H1 (cell line): ENCODE measurements at regions not wholly inside any gene's neighbourhood (a gene's known extent, or its start where the extent isn't known, plus 50 kb on each side); places are given as distances from the start of the nearest gene placed in this dataset.

Experiments used
- CTCF ChIA-PET: fragments of 300-600 bp; sonication (Branson Sonifier 250); formaldehyde crosslinking; loops from one replicate; lab custom pipeline; 2021; ENCODE audit not compliant: partially characterized antibody; lab: Charles Lee
- POLR2A ChIA-PET: fragments of 300-600 bp; sonication (Branson Sonifier 250); formaldehyde crosslinking; loops from one replicate; lab custom pipeline; 2021; ENCODE audit warnings: inconsistent platforms; ENCODE audit not compliant: partially characterized antibody; lab: Charles Lee
- DNase-seq, 2 experiments: peaks; one replicate each; pipeline versions ENCODE4 v3.0.0 to v3.0.0-alpha.2; 2010 to 2022; ENCODE audit warnings: low spot score in 2 of 2, low read depth in 1 of 2, mixed read lengths in 1 of 2
- FAIRE-seq: peaks from 2 replicates; lab custom pipeline; 2011; peaks lifted over from hg19 to GRCh38; lab: Jason Lieb, UNC
- H2AFZ ChIP-seq: 2 replicates; pipeline ENCODE4 v1.8.1; 2012; ENCODE audit warnings: low read length, inconsistent platforms
- H2AK5ac ChIP-seq: 2 replicates; pipeline ENCODE4 v1.6.1; 2013; ENCODE audit warnings: low read depth, low read length
- H2BK120ac ChIP-seq: replicated peaks from 2 replicates; pipeline ENCODE3; 2013; ENCODE audit warnings: low read depth, low read length, inconsistent platforms
- H2BK12ac ChIP-seq: 2 replicates; pipeline ENCODE4 v1.6.1; 2013; ENCODE audit warnings: low read depth, low read length
- H2BK15ac ChIP-seq: 2 replicates; pipeline ENCODE4 v1.6.1; 2013; ENCODE audit warnings: low read length
- H2BK20ac ChIP-seq: 2 replicates; pipeline ENCODE4 v1.6.1; 2013; ENCODE audit warnings: low read length
- H2BK5ac ChIP-seq: 2 replicates; pipeline ENCODE4 v1.6.1; 2013; ENCODE audit warnings: low read depth, low read length
- H3K14ac ChIP-seq: 2 replicates; pipeline ENCODE4 v1.6.1; 2013; ENCODE audit warnings: inconsistent platforms; ENCODE audit not compliant: insufficient read length
- H3K18ac ChIP-seq: 2 replicates; pipeline ENCODE4 v1.6.1; 2013; ENCODE audit warnings: low read length; ENCODE audit errors: extremely low read depth
- H3K23ac ChIP-seq: 2 replicates; pipeline ENCODE4 v1.6.1; 2013; ENCODE audit warnings: inconsistent platforms; ENCODE audit not compliant: insufficient read length
- H3K23me2 ChIP-seq: 2 replicates; pipeline ENCODE4 v1.6.1; 2013; ENCODE audit warnings: low read depth, low read length
- H3K27ac ChIP-seq: 2 replicates; pipeline ENCODE4 v1.6.1; 2011; ENCODE audit warnings: low read depth, low read length, inconsistent platforms
- H3K27me3 ChIP-seq, 4 experiments: replicated peaks in 1 of 4; 1 replicate in 1 of 4; 2 replicates in 3 of 4; pipeline versions ENCODE4 v1.6.1 to v1.8.1; 2011 to 2013; ENCODE audit warnings: low read length in 3 of 4, mild to moderate bottlenecking in 3 of 4, inconsistent platforms in 2 of 4, mixed read lengths in 2 of 4, moderate library complexity in 1 of 4; ENCODE audit not compliant: control insufficient read depth in 3 of 4, insufficient read depth in 3 of 4; ENCODE audit errors: extremely low read depth in 1 of 4
- H3K36me3 ChIP-seq, 4 experiments: 2 replicates each; pipeline versions ENCODE4 v1.6.1 to v1.8.1; 2011 to 2013; ENCODE audit warnings: mild to moderate bottlenecking in 4 of 4, low read length in 3 of 4, moderate library complexity in 2 of 4, control low read depth in 1 of 4, inconsistent platforms in 1 of 4; ENCODE audit not compliant: insufficient read depth in 4 of 4, control insufficient read depth in 2 of 4
- H3K4ac ChIP-seq: replicated peaks from 2 replicates; pipeline ENCODE3; 2013; ENCODE audit warnings: low read length, low read depth, mixed read lengths, inconsistent platforms; ENCODE audit not compliant: insufficient read length
- H3K4me1 ChIP-seq, 4 experiments: replicated peaks in 1 of 4; 1 replicate in 1 of 4; 2 replicates in 3 of 4; pipeline versions ENCODE4 v1.6.1 to v1.8.1; 2011 to 2013; ENCODE audit warnings: low read length in 3 of 4, inconsistent platforms in 2 of 4, mixed read lengths in 1 of 4; ENCODE audit not compliant: insufficient read depth in 4 of 4, control insufficient read depth in 3 of 4
- H3K4me2 ChIP-seq, 2 experiments: 2 replicates each; pipeline versions ENCODE4 v1.6.1 to v1.8.1; 2011 to 2013; ENCODE audit warnings: low read depth in 2 of 2, low read length in 2 of 2, control low read depth in 1 of 2, inconsistent platforms in 1 of 2, mild to moderate bottlenecking in 1 of 2; ENCODE audit not compliant: insufficient read depth in 1 of 2
- H3K4me3 ChIP-seq, 4 experiments: fragments of 200-600, 300-600 bp in 1 of 4; sonication (generic), shearing (Covaris generic), sonication (Bioruptor Twin) in 1 of 4; 2 replicates each; pipeline versions ENCODE4 v1.5.1 to v1.8.1; 2011 to 2016; ENCODE audit warnings: low read length in 4 of 4, low read depth in 3 of 4, control low read depth in 2 of 4, inconsistent platforms in 2 of 4, mild to moderate bottlenecking in 2 of 4, mixed read lengths in 1 of 4, moderate library complexity in 1 of 4; ENCODE audit not compliant: insufficient read depth in 2 of 4; ENCODE audit errors: extremely low read depth in 1 of 4
- H3K56ac ChIP-seq: replicated peaks from 2 replicates; pipeline ENCODE3; 2013; ENCODE audit warnings: low read depth, mild to moderate bottlenecking, mixed read lengths, low read length, inconsistent platforms; ENCODE audit not compliant: insufficient read length
- H3K79me1 ChIP-seq: 2 replicates; pipeline ENCODE4 v1.6.1; 2013; ENCODE audit warnings: low read depth, low read length, control low read depth
- H3K79me2 ChIP-seq, 2 experiments: 2 replicates each; pipeline versions ENCODE4 v1.6.1 to v1.8.1; 2012 to 2013; ENCODE audit warnings: low read length in 2 of 2, mild to moderate bottlenecking in 2 of 2, inconsistent platforms in 1 of 2; ENCODE audit not compliant: insufficient read depth in 2 of 2, control insufficient read depth in 1 of 2
- H3K9ac ChIP-seq, 4 experiments: replicated peaks in 1 of 4; 1 replicate in 1 of 4; 2 replicates in 3 of 4; pipeline versions ENCODE4 v1.6.1 to v1.8.1; 2011 to 2013; ENCODE audit warnings: low read depth in 3 of 4, low read length in 3 of 4, control low read depth in 2 of 4, mild to moderate bottlenecking in 2 of 4, moderate library complexity in 2 of 4, inconsistent platforms in 1 of 4; ENCODE audit errors: extremely low read depth in 1 of 4
- H3K9me3 ChIP-seq, 2 experiments: 2 replicates each; pipeline versions ENCODE4 v1.6.1 to v1.8.1; 2012 to 2013; ENCODE audit warnings: mild to moderate bottlenecking in 2 of 2, moderate library complexity in 2 of 2, control low read depth in 1 of 2, inconsistent platforms in 1 of 2, low read depth in 1 of 2, low read length in 1 of 2, mixed read lengths in 1 of 2; ENCODE audit not compliant: insufficient read depth in 2 of 2
- H4K20me1 ChIP-seq, 2 experiments: replicated peaks in 1 of 2; 2 replicates each; pipeline versions ENCODE3 to v1.8.1; 2011 to 2013; ENCODE audit warnings: inconsistent platforms in 2 of 2, low read length in 2 of 2, mild to moderate bottlenecking in 1 of 2; ENCODE audit not compliant: insufficient read depth in 2 of 2, control insufficient read depth in 1 of 2
- H4K5ac ChIP-seq: 2 replicates; pipeline ENCODE4 v1.6.1; 2013; ENCODE audit warnings: low read length, low read depth, mixed read lengths, inconsistent platforms; ENCODE audit not compliant: insufficient read length
- H4K8ac ChIP-seq: 2 replicates; pipeline ENCODE4 v1.8.0; 2013; ENCODE audit warnings: mild to moderate bottlenecking, moderate library complexity, low read length, inconsistent platforms; ENCODE audit not compliant: insufficient read depth; ENCODE audit errors: extremely low read depth
- H4K91ac ChIP-seq: replicated peaks from 2 replicates; pipeline ENCODE3; 2013; ENCODE audit warnings: low read length, mixed read lengths, inconsistent platforms; ENCODE audit not compliant: insufficient read length
- CBX8 ChIP-seq: fragments of 300-800, 300-1000 bp; sonication (generic); IDR thresholded peaks from 2 replicates; pipeline ENCODE4 v1.7.1; 2016; ENCODE audit warnings: low read depth, low read length, borderline replicate concordance
- CHD2 ChIP-seq: IDR thresholded peaks from 2 replicates; pipeline ENCODE4 v1.6.1; 2012; ENCODE audit warnings: low read length, improper control_type of control experiment
- FOSL1 ChIP-seq: IDR thresholded peaks from 2 replicates; pipeline ENCODE4 v1.6.1; 2011; ENCODE audit warnings: mild to moderate bottlenecking, low read depth, low read length, moderate library complexity; ENCODE audit not compliant: insufficient read depth
- GTF2F1 ChIP-seq: IDR thresholded peaks from 2 replicates; pipeline ENCODE4 v1.6.1; 2012; ENCODE audit warnings: low read depth, low read length, improper control_type of control experiment, borderline replicate concordance
- HDAC6 ChIP-seq: IDR thresholded peaks from one replicate; pipeline ENCODE4 v1.7.1; 2012; ENCODE audit warnings: low read depth, mild to moderate bottlenecking, inconsistent platforms, low read length, moderate library complexity
- NRF1 ChIP-seq: IDR thresholded peaks from 2 replicates; pipeline ENCODE4 v1.6.1; 2011; ENCODE audit warnings: mild to moderate bottlenecking, low read depth, low read length, improper control_type of control experiment
- TAF7 ChIP-seq: optimal IDR thresholded peaks from 2 replicates; pipeline ENCODE3; 2011; ENCODE audit warnings: low read depth, mild to moderate bottlenecking, inconsistent platforms, low read length, moderate library complexity, borderline replicate concordance
- TCF12 ChIP-seq: IDR thresholded peaks from 2 replicates; pipeline ENCODE4 v1.6.1; 2011; ENCODE audit warnings: low read depth, mild to moderate bottlenecking, low read length
- ZNF274 ChIP-seq: IDR thresholded peaks from 2 replicates; pipeline ENCODE4 v1.7.0; 2012; ENCODE audit warnings: low read length, borderline replicate concordance; ENCODE audit errors: extremely low read depth

DNA sequence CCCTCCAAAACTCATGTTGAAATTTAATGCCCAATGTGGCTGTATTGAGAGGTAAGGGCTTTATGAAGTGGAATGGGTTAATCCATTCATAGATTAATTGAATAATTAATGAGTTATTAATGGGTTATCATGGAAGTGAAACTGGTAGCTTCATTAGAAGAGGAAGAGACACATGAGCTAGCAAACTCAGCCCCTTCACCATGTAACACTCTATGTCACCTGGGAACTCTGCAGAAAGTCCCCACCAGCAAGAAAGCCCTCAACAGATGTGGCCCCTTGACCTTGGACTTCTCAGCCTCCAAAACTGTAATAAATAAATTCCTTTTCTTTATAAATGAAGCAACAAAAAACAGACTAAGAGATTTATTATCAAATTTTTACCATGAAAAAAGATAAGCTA lies 223.5 kb downstream of the KLF12 start:
- Histone ChIP-seq H3K4ac (no peak overlapping the region), H2BK15ac (no peak overlapping the region), H4K20me1 (no peaks in the 10 kb centered on the region), H3K36me3 (no peaks in the 10 kb centered on the region), H3K9ac (no peak overlapping the region), H2BK20ac (no peak overlapping the region), H2BK12ac (no peak overlapping the region), H3K14ac (no peak overlapping the region), H3K4me3 (no peak overlapping the region), H3K23me2 (no peaks in the 10 kb centered on the region; the same call in 1 of the 2 replicates), H3K4me2 (no peak overlapping the region), H2BK5ac (no peak overlapping the region), H3K18ac (no peak overlapping the region), H4K5ac (no peak overlapping the region), H3K56ac (no peak overlapping the region), H4K91ac (no peak overlapping the region), H3K79me2 (no peaks in the 10 kb centered on the region), H3K9me3 (no peaks in the 10 kb centered on the region), H3K27ac (no peak overlapping the region), H3K4me1 (peaks cover 0 to 6% (median 3%) of the 10 kb centered on the region in 4 experiments; a peak in 3 of 7 replicates), H3K23ac (no peak overlapping the region), H3K79me1 (no peaks in the 10 kb centered on the region), H3K27me3 (no peaks in the 10 kb centered on the region), H4K8ac (no peak overlapping the region), H2BK120ac (no peak overlapping the region), H2AFZ (no peak overlapping the region), H2AK5ac (no peak overlapping the region)
- DNase-seq (no peak), FAIRE-seq (no peak)
- ChIA-PET POLR2A (interaction anchor here (1.3 kb wide), 1 partner anchor 125 kb away, joined by 3 read pairs; no protein-coding TSS in a partner anchor), CTCF (interaction anchor here (0.8 kb wide), 1 partner anchor 11 kb away, joined by 3 read pairs; no protein-coding TSS in a partner anchor)
- no peak for TF ChIP-seq CHD2
- TF ChIP-seq HDAC6, result no peak
- no peak for TF ChIP-seq NRF1
- no peak for TF ChIP-seq GTF2F1
- no peak for TF ChIP-seq FOSL1
- TF ChIP-seq CBX8, result no peak
- no peak for TF ChIP-seq TCF12
- no peak for TF ChIP-seq ZNF274
- no peak for TF ChIP-seq TAF7
